ENCODE measurements at regions not wholly inside any gene's neighbourhood (a gene's known extent, or its start where the extent isn't known, plus 50 kb on each side); places are given as distances from the start of the nearest gene placed in this dataset.

DNA sequence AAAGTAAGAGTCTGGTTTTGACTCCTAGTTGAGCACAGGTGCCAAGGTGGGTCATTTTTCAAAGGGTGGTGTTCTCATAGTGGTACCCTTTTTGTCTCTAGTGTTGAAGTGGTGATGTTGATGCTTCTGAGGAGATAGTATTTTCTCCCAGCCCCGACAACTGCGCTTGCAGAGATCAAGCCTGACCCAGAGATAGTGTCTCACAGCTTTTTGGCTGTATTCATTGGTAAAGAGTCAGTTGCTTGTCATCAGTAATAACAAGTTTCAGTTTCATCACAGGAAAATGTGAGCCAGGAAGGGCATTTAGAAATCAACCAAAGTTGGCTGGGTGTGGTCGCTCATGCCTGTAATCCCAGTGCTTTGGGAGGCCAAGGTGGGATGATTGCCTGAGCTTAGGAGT, 139.3 kb downstream of the NFKBIZ start:
- no peak overlapping the region for H3K27ac ChIP-seq (ENCODE audit: low read depth, low read length)
- H3K36me3 ChIP-seq (ENCODE audit: insufficient read depth, low read length): no peaks in the 10 kb centered on the region
- no peaks in the 10 kb centered on the region for H3K79me2 ChIP-seq (ENCODE audit: insufficient read depth, low read length)
- H3K4me3 ChIP-seq (ENCODE audit: insufficient read depth, low read length): no peak overlapping the region
- no peak for DNase-seq (ENCODE audit: insufficient read length, low spot score, missing footprints)
- H3K9me3 ChIP-seq (ENCODE audit: low read depth, low read length): no peaks in the 10 kb centered on the region
- H3K4me1 ChIP-seq (ENCODE audit: insufficient read depth, low read length): no peaks in the 10 kb centered on the region
- no peaks in the 10 kb centered on the region for H3K27me3 ChIP-seq (ENCODE audit: insufficient read depth, low read length)
- H2AFZ ChIP-seq (ENCODE audit: low read length): no peak overlapping the region
- no peaks in the 10 kb centered on the region for H4K20me1 ChIP-seq (ENCODE audit: insufficient read depth, low read length)
- no peak overlapping the region for H3K4me2 ChIP-seq (ENCODE audit: insufficient read depth, low read length)
- TF ChIP-seq, protein P1, sequence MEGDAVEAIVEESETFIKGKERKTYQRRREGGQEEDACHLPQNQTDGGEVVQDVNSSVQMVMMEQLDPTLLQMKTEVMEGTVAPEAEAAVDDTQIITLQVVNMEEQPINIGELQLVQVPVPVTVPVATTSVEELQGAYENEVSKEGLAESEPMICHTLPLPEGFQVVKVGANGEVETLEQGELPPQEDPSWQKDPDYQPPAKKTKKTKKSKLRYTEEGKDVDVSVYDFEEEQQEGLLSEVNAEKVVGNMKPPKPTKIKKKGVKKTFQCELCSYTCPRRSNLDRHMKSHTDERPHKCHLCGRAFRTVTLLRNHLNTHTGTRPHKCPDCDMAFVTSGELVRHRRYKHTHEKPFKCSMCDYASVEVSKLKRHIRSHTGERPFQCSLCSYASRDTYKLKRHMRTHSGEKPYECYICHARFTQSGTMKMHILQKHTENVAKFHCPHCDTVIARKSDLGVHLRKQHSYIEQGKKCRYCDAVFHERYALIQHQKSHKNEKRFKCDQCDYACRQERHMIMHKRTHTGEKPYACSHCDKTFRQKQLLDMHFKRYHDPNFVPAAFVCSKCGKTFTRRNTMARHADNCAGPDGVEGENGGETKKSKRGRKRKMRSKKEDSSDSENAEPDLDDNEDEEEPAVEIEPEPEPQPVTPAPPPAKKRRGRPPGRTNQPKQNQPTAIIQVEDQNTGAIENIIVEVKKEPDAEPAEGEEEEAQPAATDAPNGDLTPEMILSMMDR (IDR thresholded peaks at IDR 0.05; ENCODE audit: extremely low read depth, low read depth, low read length): no peak

DNA sequence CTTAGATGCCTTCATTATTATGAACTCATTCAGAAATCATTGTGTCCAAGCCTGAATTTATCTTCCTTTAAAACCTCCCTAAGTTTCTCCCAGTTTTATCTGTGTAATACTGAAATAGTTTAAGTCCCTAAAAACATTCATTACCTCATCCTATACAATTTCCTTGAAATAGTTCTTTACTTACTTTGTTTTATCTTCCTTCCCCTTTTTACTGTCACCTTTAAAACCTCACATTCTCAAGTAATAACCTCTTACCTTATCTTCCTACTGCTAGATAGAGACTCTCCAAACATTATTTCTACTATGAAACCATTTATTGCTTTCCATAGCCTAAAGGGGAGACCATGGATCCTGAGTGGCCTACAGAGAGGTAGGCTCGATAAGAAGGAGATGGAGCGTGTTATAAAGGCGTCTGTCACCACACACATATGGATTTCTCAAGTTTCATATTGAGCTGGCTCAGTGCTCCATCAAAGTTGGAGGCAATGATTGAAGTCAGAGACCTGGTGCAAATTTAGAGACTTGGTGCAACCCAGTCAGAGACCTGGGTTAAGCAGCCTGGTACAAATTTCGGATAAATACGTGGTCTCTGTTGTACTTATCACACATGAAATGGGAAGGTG, 140.4 kb downstream of the NFKBIZ start:
- Histone ChIP-seq H2AFZ (ENCODE audit: low read length) (no peak overlapping the region), H3K36me3 (ENCODE audit: insufficient read depth, low read length) (no peaks in the 10 kb centered on the region), H4K20me1 (ENCODE audit: insufficient read depth, low read length) (no peaks in the 10 kb centered on the region), H3K27me3 (ENCODE audit: insufficient read depth, low read length) (no peaks in the 10 kb centered on the region), H3K4me2 (ENCODE audit: insufficient read depth, low read length) (no peak overlapping the region), H3K9me3 (ENCODE audit: low read depth, low read length) (no peaks in the 10 kb centered on the region), H3K4me1 (ENCODE audit: insufficient read depth, low read length) (no peaks in the 10 kb centered on the region), H3K27ac (ENCODE audit: low read depth, low read length) (no peak overlapping the region), H3K4me3 (ENCODE audit: insufficient read depth, low read length) (no peak overlapping the region), H3K79me2 (ENCODE audit: insufficient read depth, low read length) (no peaks in the 10 kb centered on the region)
- no peak for DNase-seq (ENCODE audit: insufficient read length, low spot score, missing footprints)
- TF ChIP-seq, protein P1 (IDR thresholded peaks at IDR 0.05; ENCODE audit: extremely low read depth, low read depth, low read length): no peak

GRCh38 chr3:101992863-101993262, 143.5 kb downstream of the NFKBIZ start:
- DNase-seq (ENCODE audit: insufficient read length, low spot score, missing footprints): no peak
- no peak overlapping the region for H2AFZ ChIP-seq (ENCODE audit: low read length)

DNA sequence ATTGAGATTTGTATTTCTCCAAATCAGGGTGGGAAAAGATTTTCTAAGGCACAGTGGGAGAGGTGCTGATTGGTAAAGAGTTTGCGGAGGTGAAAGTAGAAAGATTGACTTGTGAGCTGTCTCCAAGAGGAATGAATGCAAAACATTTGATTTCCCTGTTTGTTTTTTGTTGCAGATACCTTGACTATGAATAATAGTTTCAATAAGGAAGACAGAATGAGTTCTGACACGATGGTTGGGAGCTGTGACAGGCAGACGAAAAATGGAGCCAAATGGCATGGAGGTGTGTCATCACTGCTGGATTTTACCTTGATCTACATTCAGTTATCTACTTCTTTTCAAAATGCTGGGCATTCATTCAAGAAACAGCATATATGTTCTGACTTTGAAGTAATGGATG, 145.1 kb downstream of the NFKBIZ start:
- Histone ChIP-seq H3K9me3 (ENCODE audit: low read depth, low read length) (no peaks in the 10 kb centered on the region), H4K20me1 (ENCODE audit: insufficient read depth, low read length) (no peaks in the 10 kb centered on the region), H3K27ac (ENCODE audit: low read depth, low read length) (no peak overlapping the region), H3K4me1 (ENCODE audit: insufficient read depth, low read length) (peaks cover 10% of the 10 kb centered on the region), H3K27me3 (ENCODE audit: insufficient read depth, low read length) (no peaks in the 10 kb centered on the region), H3K79me2 (ENCODE audit: insufficient read depth, low read length) (no peaks in the 10 kb centered on the region), H3K4me2 (ENCODE audit: insufficient read depth, low read length) (no peak overlapping the region), H3K4me3 (ENCODE audit: insufficient read depth, low read length) (no peak overlapping the region), H3K36me3 (ENCODE audit: insufficient read depth, low read length) (no peaks in the 10 kb centered on the region), H2AFZ (ENCODE audit: low read length) (no peak overlapping the region)
- TF ChIP-seq, protein P1 (IDR thresholded peaks at IDR 0.05; ENCODE audit: extremely low read depth, low read depth, low read length): no peak
- DNase-seq (ENCODE audit: insufficient read length, low spot score, missing footprints): no peak

More at GRCh38 chr3:101992863-101993262, 143.5 kb downstream of the NFKBIZ start:
- H3K4me3 ChIP-seq (ENCODE audit: insufficient read depth, low read length): no peak overlapping the region
- no peak overlapping the region for H3K4me2 ChIP-seq (ENCODE audit: insufficient read depth, low read length)
- no peaks in the 10 kb centered on the region for H3K79me2 ChIP-seq (ENCODE audit: insufficient read depth, low read length)
- TF ChIP-seq, protein P1 (IDR thresholded peaks at IDR 0.05; ENCODE audit: extremely low read depth, low read depth, low read length): no peak
- no peaks in the 10 kb centered on the region for H3K27me3 ChIP-seq (ENCODE audit: insufficient read depth, low read length)
- no peaks in the 10 kb centered on the region for H4K20me1 ChIP-seq (ENCODE audit: insufficient read depth, low read length)
- peaks cover 10% of the 10 kb centered on the region for H3K4me1 ChIP-seq (ENCODE audit: insufficient read depth, low read length)
- no peak overlapping the region for H3K27ac ChIP-seq (ENCODE audit: low read depth, low read length)
- no peaks in the 10 kb centered on the region for H3K36me3 ChIP-seq (ENCODE audit: insufficient read depth, low read length)
- H3K9me3 ChIP-seq (ENCODE audit: low read depth, low read length): no peaks in the 10 kb centered on the region
